Activated naive CD8-positive, alpha-beta T cell treated with anti-CD3 and anti-CD28 coated beads, Interleukin-2, amount 50 U/mL, for 24 hours (primary cell): ENCODE measurements at regions not wholly inside any gene's neighbourhood (a gene's known extent, or its start where the extent isn't known, plus 50 kb on each side); places are given as distances from the start of the nearest gene placed in this dataset.
"Not testable (repeated sequence)": the region's sequence is repeated elsewhere in the genome, so short reads cannot be mapped to it uniquely, and the experiment has no call there.

Experiments used
- ATAC-seq: fragments of 150-1000 bp; cut with Tn5 transposase; one replicate; pipeline ENCODE4 v1.10.0; 2021
- DNase-seq: peaks from one replicate; pipeline ENCODE4 v3.0.0; 2021
- H3K27ac Mint-ChIP-seq: one replicate; pipeline ENCODE4 v1.8.0; 2021; ENCODE audit warnings: mild to moderate bottlenecking, mixed read lengths
- H3K27me3 Mint-ChIP-seq: one replicate; pipeline ENCODE4 v1.8.0; 2021; ENCODE audit warnings: mixed read lengths
- H3K36me3 Mint-ChIP-seq: one replicate; pipeline ENCODE4 v1.8.0; 2021; ENCODE audit warnings: low read depth, mixed read lengths
- H3K4me1 Mint-ChIP-seq: one replicate; pipeline ENCODE4 v1.8.0; 2021; ENCODE audit warnings: mixed read lengths
- H3K4me3 Mint-ChIP-seq: one replicate; pipeline ENCODE4 v1.8.0; 2021; ENCODE audit warnings: mild to moderate bottlenecking, moderate library complexity, mixed read lengths
- H3K9me3 Mint-ChIP-seq: one replicate; pipeline ENCODE4 v1.8.0; 2021; ENCODE audit warnings: mixed read lengths

- H3K4me1 Mint-ChIP-seq = peaks cover 52% of the 10 kb centered on the region
- DNase-seq (no peak), ATAC-seq (no peak)
- no peaks in the 10 kb centered on the region for H3K36me3 Mint-ChIP-seq
- H3K9me3 Mint-ChIP-seq = no peaks in the 10 kb centered on the region
- peak overlapping the region; percentile 31 for H3K27ac Mint-ChIP-seq
- no peaks in the 10 kb centered on the region for H3K27me3 Mint-ChIP-seq
- H3K4me3 Mint-ChIP-seq = no peak overlapping the region
These were observed 217.6 kb downstream of the ZNF674 start for GRCh38 chrX:46327566-46328115.

GRCh38 chrX:46326161-46326560 is 219.1 kb downstream of the ZNF674 start:
- Mint-ChIP-seq H3K27me3 (no peaks in the 10 kb centered on the region), H3K27ac (peak overlapping the region; percentile 88), H3K4me1 (peaks cover 67% of the 10 kb centered on the region), H3K36me3 (no peaks in the 10 kb centered on the region), H3K4me3 (no peak overlapping the region), H3K9me3 (no peaks in the 10 kb centered on the region)
- no peak for DNase-seq
- ATAC-seq = no peak

GRCh38 chrX:46325312-46325877 is 219.8 kb downstream of the ZNF674 start:
- H3K9me3 Mint-ChIP-seq = no peaks in the 10 kb centered on the region
- ATAC-seq (peak; percentile 92), DNase-seq (peak; percentile 62)
- H3K4me3 Mint-ChIP-seq = peak overlapping the region; percentile 46
- peak overlapping the region; percentile 88 for H3K27ac Mint-ChIP-seq
- no peaks in the 10 kb centered on the region for H3K36me3 Mint-ChIP-seq
- no peaks in the 10 kb centered on the region for H3K27me3 Mint-ChIP-seq
- H3K4me1 Mint-ChIP-seq = peaks cover 75% of the 10 kb centered on the region

GRCh38 chrX:46324166-46324565 is 221.1 kb downstream of the ZNF674 start:
- DNase-seq (no peak), ATAC-seq (no peak)
- no peak overlapping the region for H3K27ac Mint-ChIP-seq
- H3K9me3 Mint-ChIP-seq = no peaks in the 10 kb centered on the region
- H3K27me3 Mint-ChIP-seq = no peaks in the 10 kb centered on the region
- peaks cover 79% of the 10 kb centered on the region for H3K4me1 Mint-ChIP-seq
- H3K36me3 Mint-ChIP-seq = no peaks in the 10 kb centered on the region
- H3K4me3 Mint-ChIP-seq = no peak overlapping the region

GRCh38 chrX:46322929-46323328 is 222.3 kb downstream of the ZNF674 start:
- H3K27ac Mint-ChIP-seq = peak overlapping the region; percentile 82
- H3K4me1 Mint-ChIP-seq = peaks cover 78% of the 10 kb centered on the region
- not testable (repeated sequence) for H3K4me3 Mint-ChIP-seq, H3K9me3 Mint-ChIP-seq, ATAC-seq, H3K36me3 Mint-ChIP-seq, H3K27me3 Mint-ChIP-seq, DNase-seq

- Mint-ChIP-seq H3K27me3 (no peaks in the 10 kb centered on the region), H3K27ac (peak overlapping the region; percentile 82), H3K4me3 (no peak overlapping the region), H3K36me3 (no peaks in the 10 kb centered on the region), H3K4me1 (peaks cover 77% of the 10 kb centered on the region), H3K9me3 (no peaks in the 10 kb centered on the region)
- ATAC-seq = no peak
- no peak for DNase-seq
These were observed 223.5 kb downstream of the ZNF674 start for GRCh38 chrX:46321676-46322075.

GRCh38 chrX:46319750-46320149 is 225.5 kb downstream of the ZNF674 start:
- Mint-ChIP-seq H3K27me3 (no peaks in the 10 kb centered on the region), H3K36me3 (no peaks in the 10 kb centered on the region), H3K9me3 (no peaks in the 10 kb centered on the region), H3K27ac (peak overlapping the region; percentile 82), H3K4me1 (peaks cover 59% of the 10 kb centered on the region), H3K4me3 (no peak overlapping the region)
- DNase-seq = no peak
- ATAC-seq = no peak

GRCh38 chrX:46318551-46318950 is 226.7 kb downstream of the ZNF674 start:
- Mint-ChIP-seq H3K4me1 (peaks cover 51% of the 10 kb centered on the region), H3K4me3 (no peak overlapping the region), H3K9me3 (no peaks in the 10 kb centered on the region), H3K27ac (no peak overlapping the region), H3K36me3 (no peaks in the 10 kb centered on the region), H3K27me3 (no peaks in the 10 kb centered on the region)
- DNase-seq (no peak), ATAC-seq (no peak)

- ATAC-seq (no peak), DNase-seq (no peak)
- no peaks in the 10 kb centered on the region for H3K27me3 Mint-ChIP-seq
- H3K9me3 Mint-ChIP-seq = no peaks in the 10 kb centered on the region
- H3K4me3 Mint-ChIP-seq = no peak overlapping the region
- H3K27ac Mint-ChIP-seq = no peak overlapping the region
- no peaks in the 10 kb centered on the region for H3K36me3 Mint-ChIP-seq
- H3K4me1 Mint-ChIP-seq = peaks cover 37% of the 10 kb centered on the region
These were observed 228.1 kb downstream of the ZNF674 start for GRCh38 chrX:46317163-46317562.

GRCh38 chrX:46311581-46312120 is 233.6 kb downstream of the ZNF674 start:
- Mint-ChIP-seq H3K27ac (peak overlapping the region; percentile 47), H3K9me3 (no peaks in the 10 kb centered on the region), H3K4me1 (peaks cover 15% of the 10 kb centered on the region), H3K4me3 (no peak overlapping the region), H3K36me3 (no peaks in the 10 kb centered on the region), H3K27me3 (no peaks in the 10 kb centered on the region)
- ATAC-seq = no peak
- DNase-seq = no peak

GRCh38 chrX:46310815-46311497 is 234.3 kb downstream of the ZNF674 start:
- no peaks in the 10 kb centered on the region for H3K9me3 Mint-ChIP-seq
- peak; percentile 81 for ATAC-seq
- no peak for DNase-seq
- no peaks in the 10 kb centered on the region for H3K36me3 Mint-ChIP-seq
- H3K4me3 Mint-ChIP-seq = peak overlapping the region; percentile 26
- peak overlapping the region; percentile 59 for H3K27ac Mint-ChIP-seq
- H3K4me1 Mint-ChIP-seq = peaks cover 15% of the 10 kb centered on the region
- no peaks in the 10 kb centered on the region for H3K27me3 Mint-ChIP-seq

- Mint-ChIP-seq H3K9me3 (peaks cover 7% of the 10 kb centered on the region), H3K27me3 (no peaks in the 10 kb centered on the region), H3K27ac (no peak overlapping the region), H3K36me3 (peaks cover 2% of the 10 kb centered on the region), H3K4me1 (peaks cover 15% of the 10 kb centered on the region), H3K4me3 (no peak overlapping the region)
- DNase-seq = no peak
- ATAC-seq = no peak
These were observed 237.1 kb downstream of the ZNF674 start for GRCh38 chrX:46308110-46308509.

GRCh38 chrX:46306103-46306502 is 239.1 kb downstream of the ZNF674 start:
- no peak for DNase-seq
- Mint-ChIP-seq H3K36me3 (peaks cover 2% of the 10 kb centered on the region), H3K27me3 (no peaks in the 10 kb centered on the region), H3K4me3 (no peak overlapping the region), H3K27ac (no peak overlapping the region), H3K9me3 (peaks cover 7% of the 10 kb centered on the region), H3K4me1 (peaks cover 9% of the 10 kb centered on the region)
- ATAC-seq = no peak

- Mint-ChIP-seq H3K27ac (no peak overlapping the region), H3K36me3 (peaks cover 2% of the 10 kb centered on the region), H3K4me1 (peaks cover 5% of the 10 kb centered on the region), H3K9me3 (peaks cover 7% of the 10 kb centered on the region), H3K27me3 (no peaks in the 10 kb centered on the region), H3K4me3 (no peak overlapping the region)
- ATAC-seq (no peak), DNase-seq (no peak)
These were observed 239.8 kb downstream of the ZNF674 start for GRCh38 chrX:46305431-46305830.

- Mint-ChIP-seq H3K4me3 (no peak overlapping the region), H3K4me1 (peaks cover 3% of the 10 kb centered on the region), H3K27ac (no peak overlapping the region), H3K27me3 (no peaks in the 10 kb centered on the region), H3K36me3 (peaks cover 2% of the 10 kb centered on the region), H3K9me3 (peaks cover 7% of the 10 kb centered on the region)
- no peak for ATAC-seq
- DNase-seq = no peak
These were observed 243.3 kb downstream of the ZNF674 start for GRCh38 chrX:46301903-46302302.
